ENCODE measurements at regions not wholly inside any gene's neighbourhood (a gene's known extent, or its start where the extent isn't known, plus 50 kb on each side); places are given as distances from the start of the nearest gene placed in this dataset.

GRCh38 chr21:38660333-38661196 lies 145.2 kb upstream of the ETS2 start:
- no peak for TF ChIP-seq CTCF (IDR thresholded peaks at IDR 0.05)

DNA sequence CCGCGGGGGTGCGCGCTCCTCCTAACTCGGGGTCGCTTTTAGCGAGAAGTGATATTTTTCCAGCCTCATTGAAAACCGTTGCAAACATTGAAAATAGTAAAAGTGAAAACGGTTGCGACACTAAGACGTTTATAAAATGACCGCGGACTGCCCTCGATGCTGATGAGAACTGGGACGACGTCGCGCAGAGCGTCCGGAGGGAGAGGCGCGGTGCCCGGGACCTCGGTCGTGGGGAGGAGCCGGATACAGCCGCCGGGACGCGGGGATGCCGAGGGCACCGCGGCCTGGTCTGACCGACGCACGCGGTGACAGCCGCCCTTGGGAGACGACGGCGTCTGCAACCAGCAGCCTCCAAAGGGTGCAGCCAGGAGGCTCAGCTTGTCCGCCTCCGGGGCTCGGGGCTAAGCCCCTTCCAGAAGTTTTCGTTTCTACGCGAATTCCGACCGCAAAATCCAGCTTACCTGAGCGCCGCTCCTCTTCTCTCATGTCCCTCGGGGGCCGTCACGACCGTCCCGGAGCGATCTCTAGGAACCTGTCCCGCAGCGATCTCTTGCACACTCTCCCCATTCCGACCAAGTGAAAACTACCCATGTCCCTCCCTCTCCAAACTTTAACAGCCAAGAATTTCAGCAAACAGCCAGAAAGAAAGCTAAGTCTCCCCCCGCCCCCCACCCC lies 144.4 kb upstream of the ETS2 start:
- TF ChIP-seq CTCF (IDR thresholded peaks at IDR 0.05) = no peak

DNA sequence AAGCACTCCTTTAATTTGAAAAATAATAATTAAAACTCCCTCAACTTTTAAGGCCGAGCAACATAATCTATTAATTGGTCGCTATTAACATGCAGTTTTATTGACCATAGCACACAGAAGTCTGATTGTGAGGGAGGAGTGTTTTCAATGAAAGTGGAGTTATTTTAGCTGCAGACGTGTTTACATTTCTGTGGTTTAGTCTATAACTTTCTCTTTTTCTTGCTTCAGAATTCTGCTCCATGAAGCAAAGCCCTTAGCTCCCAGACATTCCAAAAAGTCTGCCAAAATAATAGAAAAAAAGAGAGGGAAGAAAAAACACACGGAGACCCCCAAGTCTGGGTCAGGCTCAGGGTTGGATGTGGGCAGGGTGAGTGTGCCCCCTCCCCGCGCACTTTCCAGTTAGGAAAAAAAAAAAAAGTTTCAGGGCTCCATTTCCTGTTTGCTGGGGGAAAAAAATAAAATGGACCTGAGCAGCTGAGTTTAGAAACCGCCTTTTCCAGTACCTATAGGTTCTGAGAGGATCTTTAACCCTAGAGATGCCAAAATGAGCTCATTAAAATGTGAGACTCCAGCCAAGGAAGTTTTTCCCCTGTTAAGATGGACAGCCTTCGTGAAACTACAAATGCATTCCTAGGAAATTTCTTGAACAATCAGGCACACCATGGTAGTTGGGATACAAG lies 143.7 kb upstream of the ETS2 start:
- no peak for TF ChIP-seq CTCF (IDR thresholded peaks at IDR 0.05)

- TF ChIP-seq CTCF (IDR thresholded peaks at IDR 0.05) = no peak
Observed at GRCh38 chr21:38663282-38663681, 142.4 kb upstream of the ETS2 start.

DNA sequence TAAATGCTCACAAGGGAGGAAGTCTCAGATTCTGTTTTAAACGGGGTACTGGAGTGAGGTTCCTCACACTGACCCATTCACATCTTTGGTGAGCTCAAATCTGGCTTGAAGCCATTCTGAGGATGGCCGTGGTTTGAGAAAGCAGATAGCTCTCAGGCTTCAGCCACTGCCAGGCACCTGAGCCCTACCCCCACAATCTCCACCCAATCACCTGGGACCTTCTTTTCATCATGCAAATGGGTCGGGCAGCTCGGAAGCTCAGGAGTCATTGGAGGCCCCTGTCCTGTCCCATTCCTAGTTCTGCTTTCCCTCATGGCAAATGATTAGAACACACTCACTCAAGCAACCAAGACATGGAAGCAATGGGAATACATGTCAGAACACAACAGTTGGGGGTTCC lies 141.4 kb upstream of the ETS2 start:
- TF ChIP-seq CTCF (IDR thresholded peaks at IDR 0.05) = no peak

GRCh38 chr21:38664841-38665240 lies 140.9 kb upstream of the ETS2 start:
- TF ChIP-seq CTCF (IDR thresholded peaks at IDR 0.05) = no peak

DNA sequence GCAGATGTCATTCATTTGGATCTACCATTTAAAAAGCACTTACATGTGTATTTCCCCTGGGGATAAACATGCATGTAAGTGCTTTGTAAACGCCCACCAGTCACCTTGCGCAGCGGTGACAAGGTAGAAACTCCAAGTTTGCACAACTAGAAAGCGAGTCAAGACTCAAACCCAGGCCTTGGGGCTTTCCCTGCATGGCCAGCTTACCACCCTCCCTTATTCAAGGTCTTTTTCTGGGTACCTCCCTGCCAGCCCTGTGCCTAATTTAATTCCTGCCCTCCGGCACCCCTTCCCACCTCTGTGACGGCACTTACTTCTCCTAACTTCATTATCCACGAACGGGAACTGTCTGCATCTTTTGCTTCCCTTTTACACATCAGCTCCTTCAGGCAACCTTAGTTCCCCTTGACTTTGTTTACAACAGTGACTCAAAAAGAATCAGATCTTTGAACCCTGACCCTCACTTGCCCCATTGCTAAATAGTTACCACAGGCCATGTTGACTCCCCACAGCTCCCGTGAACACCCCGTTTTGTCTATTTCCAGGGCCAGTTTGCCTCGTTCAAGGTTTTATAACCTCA lies 138.3 kb upstream of the ETS2 start:
- no peak for TF ChIP-seq CTCF (IDR thresholded peaks at IDR 0.05)

Data from LNCAP (cell line).